Transverse colon (tissue), 4 donors: ENCODE measurements at regions not wholly inside any gene's neighbourhood (a gene's known extent, or its start where the extent isn't known, plus 50 kb on each side); places are given as distances from the start of the nearest gene placed in this dataset.

Source experiments
- DNase-seq: peaks from one replicate; pipeline ENCODE4 v3.0.0-alpha.2; 2019
- H3K27ac ChIP-seq, 4 donors: fragments of 200-600 bp; sonication (generic); 2 replicates each; pipeline ENCODE4 v1.5.1; 2016 to 2018; ENCODE audit warnings: inconsistent platforms in 4 of 4
- H3K27me3 ChIP-seq: fragments of 200-600 bp; sonication (generic); 2 replicates; pipeline ENCODE4 v1.5.1; 2017; ENCODE audit warnings: inconsistent platforms
- H3K36me3 ChIP-seq, 4 donors: fragments of 200-600 bp; sonication (generic); 2 replicates each; pipeline ENCODE4 v1.5.1; 2017 to 2019; ENCODE audit warnings: inconsistent platforms in 4 of 4
- H3K4me1 ChIP-seq, 4 donors: fragments of 200-600 bp; sonication (generic); 2 replicates each; pipeline ENCODE4 v1.5.1; 2017 to 2020; ENCODE audit warnings: inconsistent platforms in 4 of 4
- H3K4me3 ChIP-seq, 4 donors: fragments of 200-600 bp; sonication (generic); 1 replicate in 1 of 4; 2 replicates in 3 of 4; pipeline versions ENCODE4 v1.5.1 to v1.6.1; 2017 to 2019; ENCODE audit warnings: inconsistent platforms in 4 of 4
- H3K9me3 ChIP-seq, 2 donors: fragments of 200-600 bp; sonication (generic); 2 replicates each; pipeline ENCODE4 v1.5.1; 2017 to 2019; ENCODE audit warnings: inconsistent platforms in 2 of 2
- EP300 ChIP-seq: sonication (generic); formaldehyde crosslinking; IDR thresholded peaks from one replicate; pipeline ENCODE4 v1.6.1; 2017; ENCODE audit warnings: antibody characterized with exemption, low read depth
- POLR2A ChIP-seq: fragments of 450-650 bp; IDR thresholded peaks from one replicate; pipeline ENCODE4 v1.6.1; 2016; ENCODE audit warnings: antibody characterized with exemption, mild to moderate bottlenecking, moderate library complexity
- POLR2AphosphoS5 ChIP-seq, 3 donors: sonication (generic); formaldehyde crosslinking; IDR thresholded peaks; one replicate each; pipeline ENCODE4 v1.6.1; 2016; ENCODE audit warnings: antibody characterized with exemption in 3 of 3
- whole genome bisulfite sequencing, 2 donors: methylation state at CpG; one replicate each; pipeline ENCODE4 v1.1.5; 2018; ENCODE audit warnings: low coverage in 1 of 2; 5-methylcytosine and 5-hydroxymethylcytosine counted together
- in situ Hi-C, 4 donors: fragments of 200-750 bp; cut with MboI; loops; one replicate each; pipeline versions ENCODE4 v1.15.0 to v1.15.1; 2017; ENCODE audit warnings: low sequenced_read_pairs in 3 of 4, low pct_ligation_motif_present in 1 of 4, low pct_unique_long_range_greater_than_20kb in 1 of 4
- intact Hi-C: fragments of 100-400 bp; cut with DNase I; formaldehyde crosslinking; loops from one replicate; pipeline ENCODE4 v1.15.1; 2023; ENCODE audit warnings: low total_unique reads
- TF ChIP-seq, protein P1 (sequence below), 5 experiments: fragments of 200-600 bp in 3 of 5; fragments of 450-650 bp in 2 of 5; sonication (generic) in 3 of 5; IDR thresholded peaks; 1 replicate in 2 of 5; 2 replicates in 3 of 5; pipeline ENCODE4 v1.5.1; 2016 to 2017; ENCODE audit warnings: antibody characterized with exemption in 5 of 5, inconsistent platforms in 3 of 5, mild to moderate bottlenecking in 2 of 5, moderate library complexity in 1 of 5

DNA sequence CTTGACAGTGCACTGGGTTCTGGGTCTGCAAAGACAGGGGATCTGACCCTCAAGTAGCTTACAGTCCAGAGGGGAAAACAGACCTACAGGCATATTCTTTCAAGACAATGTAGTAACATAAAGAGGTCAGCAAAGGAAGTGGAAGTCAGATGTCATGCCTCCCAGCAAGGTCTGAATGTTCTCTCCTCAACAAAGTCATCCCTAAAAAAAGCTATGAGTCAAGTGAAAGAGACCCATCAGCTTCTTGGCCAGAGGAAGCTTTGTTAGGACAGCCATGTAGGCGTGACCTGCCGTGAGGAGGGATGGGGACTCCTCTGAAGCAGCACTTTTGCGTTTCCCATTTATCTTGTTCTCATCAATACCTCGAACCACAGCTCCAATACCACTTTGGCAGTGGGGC lies 331.6 kb upstream of the NR2F2 start:
- DNase-seq = no peak
- intact Hi-C loops = no loop called here
- Histone ChIP-seq H3K36me3 (no peaks in the 10 kb centered on the region), H3K27ac (no peak overlapping the region), H3K9me3 (no peaks in the 10 kb centered on the region), H3K27me3 (no peaks in the 10 kb centered on the region), H3K4me3 (no peak overlapping the region), H3K4me1 (peaks cover 0 to 5% (median 0%) of the 10 kb centered on the region in 4 donors)
- in situ Hi-C loops = no loop called here
- WGBS, 2 donors = 94 to 100% methylated on average over 2 to 4 of the region's 4 CpGs
- TF ChIP-seq POLR2AphosphoS5 (IDR thresholded peaks at IDR 0.05) (no peak), EP300 (no peak), POLR2A (no peak)
- TF ChIP-seq, protein P1, sequence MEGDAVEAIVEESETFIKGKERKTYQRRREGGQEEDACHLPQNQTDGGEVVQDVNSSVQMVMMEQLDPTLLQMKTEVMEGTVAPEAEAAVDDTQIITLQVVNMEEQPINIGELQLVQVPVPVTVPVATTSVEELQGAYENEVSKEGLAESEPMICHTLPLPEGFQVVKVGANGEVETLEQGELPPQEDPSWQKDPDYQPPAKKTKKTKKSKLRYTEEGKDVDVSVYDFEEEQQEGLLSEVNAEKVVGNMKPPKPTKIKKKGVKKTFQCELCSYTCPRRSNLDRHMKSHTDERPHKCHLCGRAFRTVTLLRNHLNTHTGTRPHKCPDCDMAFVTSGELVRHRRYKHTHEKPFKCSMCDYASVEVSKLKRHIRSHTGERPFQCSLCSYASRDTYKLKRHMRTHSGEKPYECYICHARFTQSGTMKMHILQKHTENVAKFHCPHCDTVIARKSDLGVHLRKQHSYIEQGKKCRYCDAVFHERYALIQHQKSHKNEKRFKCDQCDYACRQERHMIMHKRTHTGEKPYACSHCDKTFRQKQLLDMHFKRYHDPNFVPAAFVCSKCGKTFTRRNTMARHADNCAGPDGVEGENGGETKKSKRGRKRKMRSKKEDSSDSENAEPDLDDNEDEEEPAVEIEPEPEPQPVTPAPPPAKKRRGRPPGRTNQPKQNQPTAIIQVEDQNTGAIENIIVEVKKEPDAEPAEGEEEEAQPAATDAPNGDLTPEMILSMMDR (IDR thresholded peaks at IDR 0.05) = no peak

DNA sequence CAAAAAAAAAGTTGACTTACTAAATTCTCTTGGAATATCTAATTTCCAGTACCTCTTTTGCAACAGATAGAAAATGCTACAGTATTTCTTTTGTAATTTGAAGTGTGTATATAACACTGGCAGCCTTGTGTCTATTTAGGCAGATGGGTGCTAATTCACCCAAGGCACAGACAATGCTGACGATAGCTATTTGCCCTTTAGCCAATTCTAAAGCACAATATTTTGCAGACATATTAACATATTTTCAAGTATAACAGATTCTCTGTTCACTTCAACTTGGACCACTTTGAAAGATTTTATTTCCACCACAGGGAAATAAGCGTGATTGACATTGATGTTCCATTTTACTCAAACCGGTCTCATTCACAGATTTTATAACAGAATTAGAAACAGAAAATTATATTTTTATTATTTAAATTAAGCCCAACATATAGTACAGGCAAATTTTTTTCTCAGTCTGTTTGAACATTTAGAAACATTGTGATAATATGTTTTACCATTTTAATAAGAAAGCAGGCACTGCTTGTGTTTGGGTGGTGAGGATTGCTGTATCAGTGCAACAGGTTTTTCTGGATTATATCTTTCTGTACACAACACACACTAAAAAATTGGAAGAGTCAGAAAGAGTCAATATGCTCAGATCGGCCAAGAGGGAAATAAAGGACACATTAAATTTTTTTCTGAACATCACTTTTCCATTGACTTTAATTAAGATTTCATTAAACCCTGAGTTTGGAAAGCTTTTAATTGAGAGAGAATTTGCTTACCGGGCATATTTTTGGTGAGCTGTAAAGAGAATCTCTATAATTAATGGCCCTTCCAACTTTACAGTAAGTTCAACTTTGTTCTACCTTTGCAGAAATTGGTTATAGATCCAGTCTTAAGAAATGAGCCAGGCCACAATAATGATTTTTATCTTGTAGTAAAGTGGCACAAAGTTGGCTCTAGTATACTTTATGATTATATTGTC lies 327.3 kb upstream of the NR2F2 start:
- TF ChIP-seq EP300 = no peak
- TF ChIP-seq POLR2AphosphoS5 (IDR thresholded peaks at IDR 0.05) = no peak
- TF ChIP-seq, protein P1 (IDR thresholded peaks at IDR 0.05) = no peak
- no peak for TF ChIP-seq POLR2A
- no peaks in the 10 kb centered on the region for H3K9me3 ChIP-seq
- intact Hi-C loops = no loop called here
- WGBS, 2 donors = 86 to 94% methylated on average over 4 to 5 of the region's 5 CpGs
- no peak overlapping the region for H3K27ac ChIP-seq
- no peak for DNase-seq
- H3K27me3 ChIP-seq = no peaks in the 10 kb centered on the region
- H3K36me3 ChIP-seq = no peaks in the 10 kb centered on the region
- in situ Hi-C loops = no loop called here
- H3K4me1 ChIP-seq = no peaks in the 10 kb centered on the region
- H3K4me3 ChIP-seq = no peak overlapping the region

DNA sequence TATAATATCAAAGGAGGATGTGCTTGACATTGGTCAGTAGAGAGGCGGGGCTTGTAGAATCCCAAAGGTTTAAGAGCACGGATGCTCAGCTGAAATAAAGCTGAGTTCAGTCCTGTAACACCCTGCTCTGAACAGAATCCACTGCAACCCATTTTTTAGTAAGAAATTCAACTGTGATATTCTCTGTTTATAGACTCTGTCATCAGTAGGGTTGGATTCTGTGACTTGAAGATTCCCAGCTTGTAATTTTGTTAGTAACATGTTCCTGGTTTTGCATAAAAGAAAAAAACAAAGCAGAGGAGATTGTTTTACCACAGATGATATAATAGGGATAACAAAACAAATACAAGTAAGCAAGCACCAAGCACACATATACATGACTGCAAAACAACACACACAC lies 324.6 kb upstream of the NR2F2 start:
- Histone ChIP-seq H3K4me1 (no peaks in the 10 kb centered on the region), H3K4me3 (no peak overlapping the region), H3K9me3 (no peaks in the 10 kb centered on the region), H3K27me3 (no peaks in the 10 kb centered on the region), H3K27ac (no peak overlapping the region), H3K36me3 (no peaks in the 10 kb centered on the region)
- in situ Hi-C loops = no loop called here
- intact Hi-C loops = no loop called here
- no peak for DNase-seq
- 69 to 74% methylated on average over 2 of the region's 2 CpGs for WGBS, 2 donors
- TF ChIP-seq, protein P1 (IDR thresholded peaks at IDR 0.05) = no peak
- TF ChIP-seq POLR2A (no peak), EP300 (no peak), POLR2AphosphoS5 (IDR thresholded peaks at IDR 0.05) (no peak)

- no peaks in the 10 kb centered on the region for H3K36me3 ChIP-seq
- WGBS, 2 donors = 27 to 41% methylated on average over 5 of the region's 5 CpGs
- in situ Hi-C loops (no loop called here), intact Hi-C loops (no loop called here)
- H3K4me1 ChIP-seq = no peaks in the 10 kb centered on the region
- H3K9me3 ChIP-seq = no peaks in the 10 kb centered on the region
- H3K4me3 ChIP-seq = no peak overlapping the region
- no peak for DNase-seq
- TF ChIP-seq EP300 (no peak), POLR2A (no peak), POLR2AphosphoS5 (IDR thresholded peaks at IDR 0.05) (no peak)
- TF ChIP-seq, protein P1 (IDR thresholded peaks at IDR 0.05) = no peak
- no peak overlapping the region for H3K27ac ChIP-seq
- no peaks in the 10 kb centered on the region for H3K27me3 ChIP-seq
Observed at GRCh38 chr15:96011136-96011535, 319.4 kb upstream of the NR2F2 start.
